ENCODE measurements at regions not wholly inside any gene's neighbourhood (a gene's known extent, or its start where the extent isn't known, plus 50 kb on each side); places are given as distances from the start of the nearest gene placed in this dataset.

GRCh38 chr4:18513861-18514260 lies 492.3 kb upstream of the LCORL start:
- Histone ChIP-seq H3K4me1 (no peaks in the 10 kb centered on the region), H3K27me3 (no peaks in the 10 kb centered on the region), H3K9me3 (no peaks in the 10 kb centered on the region), H3K4me3 (no peak overlapping the region), H3K27ac (no peak overlapping the region), H3K36me3 (no peaks in the 10 kb centered on the region)
- intact Hi-C loops (cut with DNase I; ENCODE audit: low total_unique reads) = no loop called here
- DNase-seq = no peak
- no peak for TF ChIP-seq CTCF (IDR thresholded peaks at IDR 0.05)
- TF ChIP-seq POLR2AphosphoS5 (IDR thresholded peaks at IDR 0.05) = no peak
- TF ChIP-seq EP300 (IDR thresholded peaks at IDR 0.05) = no peak
- TF ChIP-seq POLR2A (IDR thresholded peaks at IDR 0.05) = no peak

GRCh38 chr4:18512718-18513117 lies 491.2 kb upstream of the LCORL start:
- no peak for DNase-seq

GRCh38 chr4:18511727-18512126 lies 490.2 kb upstream of the LCORL start:
- H3K4me1 ChIP-seq = no peaks in the 10 kb centered on the region
- no peaks in the 10 kb centered on the region for H3K27me3 ChIP-seq
- H3K27ac ChIP-seq = no peak overlapping the region
- H3K36me3 ChIP-seq = no peaks in the 10 kb centered on the region
- no peak overlapping the region for H3K4me3 ChIP-seq
- DNase-seq = peak in 1 of 2 donors; percentile 15
- TF ChIP-seq POLR2AphosphoS5 (IDR thresholded peaks at IDR 0.05) (no peak), CTCF (IDR thresholded peaks at IDR 0.05) (no peak), EP300 (IDR thresholded peaks at IDR 0.05) (no peak)
- no peaks in the 10 kb centered on the region for H3K9me3 ChIP-seq
- intact Hi-C loops (cut with DNase I; ENCODE audit: low total_unique reads) = no loop called here

More at GRCh38 chr4:18512718-18513117, 491.2 kb upstream of the LCORL start:
- intact Hi-C loops (cut with DNase I; ENCODE audit: low total_unique reads) = no loop called here
- no peaks in the 10 kb centered on the region for H3K4me1 ChIP-seq
- no peaks in the 10 kb centered on the region for H3K36me3 ChIP-seq
- no peak overlapping the region for H3K4me3 ChIP-seq
- H3K27me3 ChIP-seq = no peaks in the 10 kb centered on the region
- no peak for TF ChIP-seq CTCF (IDR thresholded peaks at IDR 0.05)
- H3K27ac ChIP-seq = no peak overlapping the region
- H3K9me3 ChIP-seq = no peaks in the 10 kb centered on the region

- H3K9me3 ChIP-seq = no peaks in the 10 kb centered on the region
- H3K4me3 ChIP-seq = no peak overlapping the region
- H3K4me1 ChIP-seq = no peaks in the 10 kb centered on the region
- no peaks in the 10 kb centered on the region for H3K36me3 ChIP-seq
- H3K27me3 ChIP-seq = no peaks in the 10 kb centered on the region
- DNase-seq = peak in 1 of 2 donors; percentile 34
- no peak for TF ChIP-seq POLR2AphosphoS5 (IDR thresholded peaks at IDR 0.05)
- no peak for TF ChIP-seq POLR2A (IDR thresholded peaks at IDR 0.05)
- TF ChIP-seq CTCF (IDR thresholded peaks at IDR 0.05) = no peak
- no peak for TF ChIP-seq EP300 (IDR thresholded peaks at IDR 0.05)
- intact Hi-C loops (cut with DNase I; ENCODE audit: low total_unique reads) = no loop called here
- 30 to 51% (median 34%) methylated on average over 2 of the region's 2 CpGs for WGBS, 5 donors
- H3K27ac ChIP-seq = no peak overlapping the region
Observed at GRCh38 chr4:18508786-18509185, 487.2 kb upstream of the LCORL start.

- DNase-seq = peak in 1 of 2 donors; percentile 26
- intact Hi-C loops (cut with DNase I; ENCODE audit: low total_unique reads) = no loop called here
- H3K9me3 ChIP-seq = peaks cover 0 to 13% (median 6%) of the 10 kb centered on the region in 4 donors
- no peak overlapping the region for H3K4me3 ChIP-seq
- no peak overlapping the region for H3K27ac ChIP-seq
- no peak for TF ChIP-seq POLR2A (IDR thresholded peaks at IDR 0.05)
- TF ChIP-seq POLR2AphosphoS5 (IDR thresholded peaks at IDR 0.05) = no peak
- TF ChIP-seq CTCF (IDR thresholded peaks at IDR 0.05) = no peak
- no peak for TF ChIP-seq EP300 (IDR thresholded peaks at IDR 0.05)
- no peaks in the 10 kb centered on the region for H3K4me1 ChIP-seq
- H3K27me3 ChIP-seq = no peaks in the 10 kb centered on the region
- no peaks in the 10 kb centered on the region for H3K36me3 ChIP-seq
Observed at GRCh38 chr4:18480928-18481327, 459.4 kb upstream of the LCORL start.
